ENCODE measurements at regions not wholly inside any gene's neighbourhood (a gene's known extent, or its start where the extent isn't known, plus 50 kb on each side); places are given as distances from the start of the nearest gene placed in this dataset.

GRCh38 chr1:199038156-199038555, 399.3 kb downstream of the PTPRC start:
- no TSS peak for BruUV-seq (replicated peaks)
- H3K4me1 ChIP-seq (ENCODE audit: insufficient read depth, low read length, poor library complexity, severe bottlenecking), result peaks cover 18% of the 10 kb centered on the region
- intact Hi-C loops (cut with micrococcal nuclease; ENCODE audit: unreplicated experiment), result loop anchor here (10.0 kb wide), 1 partner anchor 427 kb away; no protein-coding TSS in a partner anchor
- H3K27me3 ChIP-seq (replicated peaks; ENCODE audit: insufficient read depth, low read depth, low read length, poor library complexity), result no peaks in the 10 kb centered on the region
- no peak for TF ChIP-seq EZH2 (IDR thresholded peaks at IDR 0.05; ENCODE audit: borderline replicate concordance, low read depth, low read length, poor library complexity, severe bottlenecking)
- TF ChIP-seq, protein P1, sequence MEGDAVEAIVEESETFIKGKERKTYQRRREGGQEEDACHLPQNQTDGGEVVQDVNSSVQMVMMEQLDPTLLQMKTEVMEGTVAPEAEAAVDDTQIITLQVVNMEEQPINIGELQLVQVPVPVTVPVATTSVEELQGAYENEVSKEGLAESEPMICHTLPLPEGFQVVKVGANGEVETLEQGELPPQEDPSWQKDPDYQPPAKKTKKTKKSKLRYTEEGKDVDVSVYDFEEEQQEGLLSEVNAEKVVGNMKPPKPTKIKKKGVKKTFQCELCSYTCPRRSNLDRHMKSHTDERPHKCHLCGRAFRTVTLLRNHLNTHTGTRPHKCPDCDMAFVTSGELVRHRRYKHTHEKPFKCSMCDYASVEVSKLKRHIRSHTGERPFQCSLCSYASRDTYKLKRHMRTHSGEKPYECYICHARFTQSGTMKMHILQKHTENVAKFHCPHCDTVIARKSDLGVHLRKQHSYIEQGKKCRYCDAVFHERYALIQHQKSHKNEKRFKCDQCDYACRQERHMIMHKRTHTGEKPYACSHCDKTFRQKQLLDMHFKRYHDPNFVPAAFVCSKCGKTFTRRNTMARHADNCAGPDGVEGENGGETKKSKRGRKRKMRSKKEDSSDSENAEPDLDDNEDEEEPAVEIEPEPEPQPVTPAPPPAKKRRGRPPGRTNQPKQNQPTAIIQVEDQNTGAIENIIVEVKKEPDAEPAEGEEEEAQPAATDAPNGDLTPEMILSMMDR (conservative IDR thresholded peaks at IDR 0.05; ENCODE audit: low read depth, low read length), result no peak
- H3K4me3 ChIP-seq (ENCODE audit: low read depth, low read length, poor library complexity, severe bottlenecking), result no peak overlapping the region
- ChIA-PET CTCF (no interaction called here), POLR2A (ENCODE audit: low non-redundant PET) (no interaction called here)
- no peaks in the 10 kb centered on the region for H3K36me3 ChIP-seq (ENCODE audit: insufficient read depth, low read length, poor library complexity, severe bottlenecking)
- no peaks in the 10 kb centered on the region for H3K9me3 ChIP-seq (ENCODE audit: low read depth, low read length, poor library complexity, severe bottlenecking)
- peak; percentile 50 for DNase-seq (ENCODE audit: low spot score)
- H3K27ac ChIP-seq (ENCODE audit: low read depth, low read length, poor library complexity, severe bottlenecking), result no peak overlapping the region

DNA sequence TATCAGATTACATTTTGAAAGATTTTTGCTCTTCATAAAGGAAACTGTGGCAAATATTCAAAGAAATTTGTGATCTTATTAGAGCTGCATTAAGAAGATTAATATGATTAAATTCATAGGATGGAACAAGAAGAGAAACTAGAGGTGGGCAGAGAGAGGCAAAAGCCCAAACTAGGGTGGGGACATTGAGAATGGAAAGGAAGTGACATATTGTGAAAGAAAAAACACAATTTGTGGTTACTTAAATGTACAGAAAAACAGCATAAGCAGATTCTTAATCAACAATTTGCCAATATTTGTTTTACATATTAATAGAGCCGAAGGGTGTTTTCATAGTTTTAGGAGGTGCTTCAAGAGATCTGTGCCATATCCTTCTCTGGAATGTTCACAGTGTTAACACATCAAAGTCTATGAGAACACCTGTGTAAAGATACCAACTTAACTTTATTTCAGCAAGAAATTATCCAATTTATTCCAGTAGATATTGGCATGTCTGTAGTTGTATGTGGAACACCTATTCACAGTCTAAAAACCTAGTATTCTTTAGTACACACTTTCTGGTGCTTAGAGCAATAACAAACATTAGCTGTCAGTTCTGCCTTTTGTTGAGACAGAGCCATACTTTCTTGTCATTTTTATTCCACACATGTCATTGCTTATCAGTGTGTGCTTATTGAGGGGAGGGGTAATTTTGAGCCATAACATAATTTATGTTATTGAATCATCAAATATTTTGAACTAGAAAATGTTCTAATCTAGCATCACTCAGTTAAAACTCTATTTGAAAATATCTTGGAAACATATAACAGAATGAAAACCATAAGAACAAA, 401.5 kb downstream of the PTPRC start:
- intact Hi-C loops (cut with micrococcal nuclease; ENCODE audit: unreplicated experiment), result no loop called here
- no peaks in the 10 kb centered on the region for H3K36me3 ChIP-seq (ENCODE audit: insufficient read depth, low read length, poor library complexity, severe bottlenecking)
- H3K4me1 ChIP-seq (ENCODE audit: insufficient read depth, low read length, poor library complexity, severe bottlenecking), result peaks cover 12% of the 10 kb centered on the region
- BruUV-seq (replicated peaks), result no TSS peak
- H3K27me3 ChIP-seq (replicated peaks; ENCODE audit: insufficient read depth, low read depth, low read length, poor library complexity), result no peaks in the 10 kb centered on the region
- ChIA-PET POLR2A (ENCODE audit: low non-redundant PET) (no interaction called here), CTCF (no interaction called here)
- H3K27ac ChIP-seq (ENCODE audit: low read depth, low read length, poor library complexity, severe bottlenecking), result no peak overlapping the region
- TF ChIP-seq, protein P1 (conservative IDR thresholded peaks at IDR 0.05; ENCODE audit: low read depth, low read length), result no peak
- no peak for TF ChIP-seq EZH2 (IDR thresholded peaks at IDR 0.05; ENCODE audit: borderline replicate concordance, low read depth, low read length, poor library complexity, severe bottlenecking)
- H3K4me3 ChIP-seq (ENCODE audit: low read depth, low read length, poor library complexity, severe bottlenecking), result no peak overlapping the region
- no peaks in the 10 kb centered on the region for H3K9me3 ChIP-seq (ENCODE audit: low read depth, low read length, poor library complexity, severe bottlenecking)
- DNase-seq (ENCODE audit: low spot score), result no peak

DNA sequence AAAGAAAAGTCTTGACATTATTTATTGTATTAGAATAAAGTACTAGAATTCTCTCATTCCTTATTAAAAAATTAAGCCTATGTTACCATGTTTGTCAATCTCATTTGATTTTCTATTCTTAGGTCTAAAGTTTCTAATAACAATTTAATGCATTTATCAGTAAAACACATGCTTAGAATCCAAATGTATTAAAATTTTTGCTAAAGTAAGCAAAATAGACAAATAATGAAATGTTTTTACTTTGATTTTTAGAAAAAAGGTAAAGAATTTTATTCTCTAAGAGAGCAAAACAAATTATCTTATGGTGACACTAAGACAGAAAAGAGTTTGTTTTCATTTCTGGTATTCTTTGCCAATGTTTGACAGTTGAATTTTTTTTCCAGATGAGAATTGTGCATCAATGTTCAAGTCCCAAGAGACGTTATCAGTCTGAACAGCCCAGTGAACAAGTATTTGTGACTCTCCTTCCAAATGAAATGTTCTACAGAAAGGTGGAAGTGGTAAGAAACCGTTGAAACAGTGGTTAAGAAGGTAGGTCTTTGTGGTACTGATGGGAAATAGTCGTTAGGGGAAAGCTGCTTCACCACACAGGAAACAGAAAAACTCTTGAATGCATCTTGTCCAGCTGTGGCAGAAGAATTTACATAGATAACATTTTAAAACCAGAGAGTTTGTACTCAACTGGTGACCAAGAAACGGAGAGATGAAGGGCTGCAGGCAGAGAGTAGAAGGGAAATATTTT, 402.5 kb downstream of the PTPRC start:
- Histone ChIP-seq H3K4me3 (ENCODE audit: low read depth, low read length, poor library complexity, severe bottlenecking) (no peak overlapping the region), H3K4me1 (ENCODE audit: insufficient read depth, low read length, poor library complexity, severe bottlenecking) (peaks cover 12% of the 10 kb centered on the region), H3K36me3 (ENCODE audit: insufficient read depth, low read length, poor library complexity, severe bottlenecking) (no peaks in the 10 kb centered on the region), H3K9me3 (ENCODE audit: low read depth, low read length, poor library complexity, severe bottlenecking) (no peaks in the 10 kb centered on the region), H3K27me3 (replicated peaks; ENCODE audit: insufficient read depth, low read depth, low read length, poor library complexity) (no peaks in the 10 kb centered on the region), H3K27ac (ENCODE audit: low read depth, low read length, poor library complexity, severe bottlenecking) (no peak overlapping the region)
- no TSS peak for BruUV-seq (replicated peaks)
- CTCF ChIA-PET, result no interaction called here
- TF ChIP-seq, protein P1 (conservative IDR thresholded peaks at IDR 0.05; ENCODE audit: low read depth, low read length), result no peak
- no peak for TF ChIP-seq EZH2 (IDR thresholded peaks at IDR 0.05; ENCODE audit: borderline replicate concordance, low read depth, low read length, poor library complexity, severe bottlenecking)
- intact Hi-C loops (cut with micrococcal nuclease; ENCODE audit: unreplicated experiment), result no loop called here
- POLR2A ChIA-PET (ENCODE audit: low non-redundant PET), result no interaction called here
- peak; percentile 12 for DNase-seq (ENCODE audit: low spot score)

Data from A673 (cell line).